ENCODE measurements at regions not wholly inside any gene's neighbourhood (a gene's known extent, or its start where the extent isn't known, plus 50 kb on each side); places are given as distances from the start of the nearest gene placed in this dataset.

DNA sequence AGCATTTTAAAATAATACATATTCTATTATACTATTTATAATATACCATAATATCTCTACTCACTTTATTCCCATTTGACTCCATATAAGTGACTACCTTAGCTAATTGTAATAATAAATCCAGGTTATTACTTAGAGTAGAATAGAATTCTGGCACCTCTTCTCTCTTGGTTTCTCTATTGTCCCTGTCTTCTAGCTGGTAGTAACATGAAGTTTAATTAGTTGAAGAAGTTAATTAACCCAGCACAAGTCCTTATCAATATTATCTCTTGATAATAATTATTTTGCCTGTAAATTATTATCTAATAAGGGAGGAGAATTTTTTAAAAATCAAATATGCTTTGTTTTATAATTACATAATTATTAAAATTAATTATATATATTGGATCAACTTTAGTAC is 1571.2 kb upstream of the PRR20A start:
- TF ChIP-seq, protein P1, sequence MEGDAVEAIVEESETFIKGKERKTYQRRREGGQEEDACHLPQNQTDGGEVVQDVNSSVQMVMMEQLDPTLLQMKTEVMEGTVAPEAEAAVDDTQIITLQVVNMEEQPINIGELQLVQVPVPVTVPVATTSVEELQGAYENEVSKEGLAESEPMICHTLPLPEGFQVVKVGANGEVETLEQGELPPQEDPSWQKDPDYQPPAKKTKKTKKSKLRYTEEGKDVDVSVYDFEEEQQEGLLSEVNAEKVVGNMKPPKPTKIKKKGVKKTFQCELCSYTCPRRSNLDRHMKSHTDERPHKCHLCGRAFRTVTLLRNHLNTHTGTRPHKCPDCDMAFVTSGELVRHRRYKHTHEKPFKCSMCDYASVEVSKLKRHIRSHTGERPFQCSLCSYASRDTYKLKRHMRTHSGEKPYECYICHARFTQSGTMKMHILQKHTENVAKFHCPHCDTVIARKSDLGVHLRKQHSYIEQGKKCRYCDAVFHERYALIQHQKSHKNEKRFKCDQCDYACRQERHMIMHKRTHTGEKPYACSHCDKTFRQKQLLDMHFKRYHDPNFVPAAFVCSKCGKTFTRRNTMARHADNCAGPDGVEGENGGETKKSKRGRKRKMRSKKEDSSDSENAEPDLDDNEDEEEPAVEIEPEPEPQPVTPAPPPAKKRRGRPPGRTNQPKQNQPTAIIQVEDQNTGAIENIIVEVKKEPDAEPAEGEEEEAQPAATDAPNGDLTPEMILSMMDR (IDR thresholded peaks at IDR 0.05): no peak
- TF ChIP-seq EP300 (IDR thresholded peaks at IDR 0.05) (no peak), POLR2AphosphoS5 (IDR thresholded peaks at IDR 0.05) (no peak)
